ENCODE measurements at regions not wholly inside any gene's neighbourhood (a gene's known extent, or its start where the extent isn't known, plus 50 kb on each side); places are given as distances from the start of the nearest gene placed in this dataset.

GRCh38 chr10:120983721-120984120, 132.6 kb downstream of the WDR11 start:
- TF ChIP-seq, protein P1, sequence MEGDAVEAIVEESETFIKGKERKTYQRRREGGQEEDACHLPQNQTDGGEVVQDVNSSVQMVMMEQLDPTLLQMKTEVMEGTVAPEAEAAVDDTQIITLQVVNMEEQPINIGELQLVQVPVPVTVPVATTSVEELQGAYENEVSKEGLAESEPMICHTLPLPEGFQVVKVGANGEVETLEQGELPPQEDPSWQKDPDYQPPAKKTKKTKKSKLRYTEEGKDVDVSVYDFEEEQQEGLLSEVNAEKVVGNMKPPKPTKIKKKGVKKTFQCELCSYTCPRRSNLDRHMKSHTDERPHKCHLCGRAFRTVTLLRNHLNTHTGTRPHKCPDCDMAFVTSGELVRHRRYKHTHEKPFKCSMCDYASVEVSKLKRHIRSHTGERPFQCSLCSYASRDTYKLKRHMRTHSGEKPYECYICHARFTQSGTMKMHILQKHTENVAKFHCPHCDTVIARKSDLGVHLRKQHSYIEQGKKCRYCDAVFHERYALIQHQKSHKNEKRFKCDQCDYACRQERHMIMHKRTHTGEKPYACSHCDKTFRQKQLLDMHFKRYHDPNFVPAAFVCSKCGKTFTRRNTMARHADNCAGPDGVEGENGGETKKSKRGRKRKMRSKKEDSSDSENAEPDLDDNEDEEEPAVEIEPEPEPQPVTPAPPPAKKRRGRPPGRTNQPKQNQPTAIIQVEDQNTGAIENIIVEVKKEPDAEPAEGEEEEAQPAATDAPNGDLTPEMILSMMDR (IDR thresholded peaks at IDR 0.05): no peak
- TF ChIP-seq EP300 (IDR thresholded peaks at IDR 0.05; ENCODE audit: borderline replicate concordance in 1 of 2, low read depth in 1 of 2, low read length in 1 of 2): no peak
- TF ChIP-seq, protein P2, sequence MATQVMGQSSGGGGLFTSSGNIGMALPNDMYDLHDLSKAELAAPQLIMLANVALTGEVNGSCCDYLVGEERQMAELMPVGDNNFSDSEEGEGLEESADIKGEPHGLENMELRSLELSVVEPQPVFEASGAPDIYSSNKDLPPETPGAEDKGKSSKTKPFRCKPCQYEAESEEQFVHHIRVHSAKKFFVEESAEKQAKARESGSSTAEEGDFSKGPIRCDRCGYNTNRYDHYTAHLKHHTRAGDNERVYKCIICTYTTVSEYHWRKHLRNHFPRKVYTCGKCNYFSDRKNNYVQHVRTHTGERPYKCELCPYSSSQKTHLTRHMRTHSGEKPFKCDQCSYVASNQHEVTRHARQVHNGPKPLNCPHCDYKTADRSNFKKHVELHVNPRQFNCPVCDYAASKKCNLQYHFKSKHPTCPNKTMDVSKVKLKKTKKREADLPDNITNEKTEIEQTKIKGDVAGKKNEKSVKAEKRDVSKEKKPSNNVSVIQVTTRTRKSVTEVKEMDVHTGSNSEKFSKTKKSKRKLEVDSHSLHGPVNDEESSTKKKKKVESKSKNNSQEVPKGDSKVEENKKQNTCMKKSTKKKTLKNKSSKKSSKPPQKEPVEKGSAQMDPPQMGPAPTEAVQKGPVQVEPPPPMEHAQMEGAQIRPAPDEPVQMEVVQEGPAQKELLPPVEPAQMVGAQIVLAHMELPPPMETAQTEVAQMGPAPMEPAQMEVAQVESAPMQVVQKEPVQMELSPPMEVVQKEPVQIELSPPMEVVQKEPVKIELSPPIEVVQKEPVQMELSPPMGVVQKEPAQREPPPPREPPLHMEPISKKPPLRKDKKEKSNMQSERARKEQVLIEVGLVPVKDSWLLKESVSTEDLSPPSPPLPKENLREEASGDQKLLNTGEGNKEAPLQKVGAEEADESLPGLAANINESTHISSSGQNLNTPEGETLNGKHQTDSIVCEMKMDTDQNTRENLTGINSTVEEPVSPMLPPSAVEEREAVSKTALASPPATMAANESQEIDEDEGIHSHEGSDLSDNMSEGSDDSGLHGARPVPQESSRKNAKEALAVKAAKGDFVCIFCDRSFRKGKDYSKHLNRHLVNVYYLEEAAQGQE (IDR thresholded peaks at IDR 0.05; ENCODE audit: low read depth, low read length): no peak

Measured in SK-N-SH (cell line).